Muscle of leg (tissue), 3 donors: ENCODE measurements at regions not wholly inside any gene's neighbourhood (a gene's known extent, or its start where the extent isn't known, plus 50 kb on each side); places are given as distances from the start of the nearest gene placed in this dataset.

Source experiments
- DNase-seq: peaks from one replicate; pipeline ENCODE4 v3.0.0; 2013
- H3K27ac ChIP-seq: one replicate; pipeline ENCODE4 v1.5.1; 2013; ENCODE audit warnings: mild to moderate bottlenecking, low read length, control low read depth
- H3K27me3 ChIP-seq: one replicate; pipeline ENCODE4 v1.6.1; 2013; ENCODE audit warnings: low read length; ENCODE audit not compliant: control insufficient read depth, insufficient read depth
- H3K36me3 ChIP-seq: one replicate; pipeline ENCODE4 v1.6.1; 2013; ENCODE audit warnings: low read length; ENCODE audit not compliant: control insufficient read depth, insufficient read depth
- H3K4me1 ChIP-seq: one replicate; pipeline ENCODE4 v1.6.1; 2013; ENCODE audit warnings: low read length; ENCODE audit not compliant: control insufficient read depth, insufficient read depth
- H3K4me3 ChIP-seq: one replicate; pipeline ENCODE4 v1.5.1; 2013; ENCODE audit warnings: low read length, control low read depth
- H3K9me3 ChIP-seq: replicated peaks from 2 replicates; pipeline ENCODE4 v1.6.1; 2013; ENCODE audit warnings: low read depth, low read length; ENCODE audit not compliant: control insufficient read depth
- WGBS: methylation state at CpG from one replicate; pipeline ENCODE4 v1.1.5; 2013; ENCODE audit warnings: missing lambda C conversion rate; ENCODE audit not compliant: insufficient coverage; 5-methylcytosine and 5-hydroxymethylcytosine counted together

- Histone ChIP-seq H3K4me1 (no peaks in the 10 kb centered on the region), H3K27me3 (no peaks in the 10 kb centered on the region), H3K36me3 (no peaks in the 10 kb centered on the region), H3K9me3 (no peaks in the 10 kb centered on the region), H3K4me3 (no peak overlapping the region), H3K27ac (no peak overlapping the region)
- no peak for DNase-seq
- no CpG with 5 or more reads among the region's 2 CpGs for WGBS
Measured at GRCh38 chr10:20474064-20474463, 423.0 kb downstream of the NEBL start.

- H3K36me3 ChIP-seq, result no peaks in the 10 kb centered on the region
- peak; percentile 88 for DNase-seq
- WGBS, result no CpG with 5 or more reads among the region's 5 CpGs
- H3K9me3 ChIP-seq, result no peaks in the 10 kb centered on the region
- no peaks in the 10 kb centered on the region for H3K27me3 ChIP-seq
- H3K4me3 ChIP-seq, result no peak overlapping the region
- no peaks in the 10 kb centered on the region for H3K4me1 ChIP-seq
- H3K27ac ChIP-seq, result peak overlapping the region; percentile 69
Measured at GRCh38 chr10:20473023-20473760, 423.9 kb downstream of the NEBL start.

- Histone ChIP-seq H3K4me3 (no peak overlapping the region), H3K9me3 (peaks cover 2% of the 10 kb centered on the region)
- DNase-seq, result no peak
Measured at GRCh38 chr10:20466731-20467130, 430.4 kb downstream of the NEBL start.

GRCh38 chr10:20457649-20458048, 439.5 kb downstream of the NEBL start:
- 22% methylated on average over 1 of the region's 2 CpGs for WGBS
- H3K4me3 ChIP-seq, result no peak overlapping the region

More at GRCh38 chr10:20466731-20467130, 430.4 kb downstream of the NEBL start:
- Histone ChIP-seq H3K27ac (no peak overlapping the region), H3K4me1 (no peaks in the 10 kb centered on the region), H3K36me3 (no peaks in the 10 kb centered on the region), H3K27me3 (no peaks in the 10 kb centered on the region)

GRCh38 chr10:20455774-20456173, 441.3 kb downstream of the NEBL start:
- no CpG with 5 or more reads among the region's 4 CpGs for WGBS
- Histone ChIP-seq H3K4me3 (no peak overlapping the region), H3K27ac (no peak overlapping the region), H3K36me3 (no peaks in the 10 kb centered on the region), H3K27me3 (no peaks in the 10 kb centered on the region), H3K9me3 (no peaks in the 10 kb centered on the region), H3K4me1 (no peaks in the 10 kb centered on the region)
- DNase-seq, result no peak

More at GRCh38 chr10:20457649-20458048, 439.5 kb downstream of the NEBL start:
- DNase-seq, result no peak
- no peaks in the 10 kb centered on the region for H3K9me3 ChIP-seq
- no peak overlapping the region for H3K27ac ChIP-seq
- H3K4me1 ChIP-seq, result no peaks in the 10 kb centered on the region
- no peaks in the 10 kb centered on the region for H3K27me3 ChIP-seq
- no peaks in the 10 kb centered on the region for H3K36me3 ChIP-seq

GRCh38 chr10:20454331-20454730, 442.8 kb downstream of the NEBL start:
- no CpG with 5 or more reads among the region's 5 CpGs for WGBS
- Histone ChIP-seq H3K9me3 (no peaks in the 10 kb centered on the region), H3K27ac (no peak overlapping the region)

GRCh38 chr10:20446561-20447193, 450.4 kb downstream of the NEBL start:
- H3K27me3 ChIP-seq, result no peaks in the 10 kb centered on the region
- no peaks in the 10 kb centered on the region for H3K9me3 ChIP-seq
- no peaks in the 10 kb centered on the region for H3K4me1 ChIP-seq
- no peak overlapping the region for H3K27ac ChIP-seq
- H3K4me3 ChIP-seq, result no peak overlapping the region
- DNase-seq, result peak; percentile 80
- no peaks in the 10 kb centered on the region for H3K36me3 ChIP-seq

More at GRCh38 chr10:20454331-20454730, 442.8 kb downstream of the NEBL start:
- no peaks in the 10 kb centered on the region for H3K36me3 ChIP-seq
- H3K4me1 ChIP-seq, result no peaks in the 10 kb centered on the region
- no peak overlapping the region for H3K4me3 ChIP-seq
- no peaks in the 10 kb centered on the region for H3K27me3 ChIP-seq
- DNase-seq, result no peak

GRCh38 chr10:20443094-20443493, 454.0 kb downstream of the NEBL start:
- Histone ChIP-seq H3K36me3 (no peaks in the 10 kb centered on the region), H3K27ac (no peak overlapping the region), H3K4me1 (no peaks in the 10 kb centered on the region), H3K27me3 (no peaks in the 10 kb centered on the region), H3K4me3 (no peak overlapping the region), H3K9me3 (no peaks in the 10 kb centered on the region)
- DNase-seq, result no peak

DNA sequence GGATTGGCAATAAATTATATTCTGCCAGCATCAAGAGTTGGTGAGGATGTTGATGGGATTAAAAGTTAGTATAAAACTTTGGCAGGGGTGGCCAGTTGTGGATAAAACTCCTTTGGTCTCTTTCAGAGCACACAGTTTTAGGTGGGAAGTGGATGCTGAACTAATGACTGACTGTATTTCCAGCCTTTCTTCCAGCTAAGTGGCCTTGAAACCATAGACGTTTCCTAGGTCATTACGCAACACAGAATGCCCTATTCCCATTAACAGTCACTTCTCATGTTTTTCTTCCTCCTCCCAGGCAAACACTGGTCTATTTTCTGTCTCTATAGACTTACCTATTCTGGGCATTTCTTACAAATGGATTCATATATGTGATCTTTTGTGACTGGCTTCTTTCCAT, 467.4 kb downstream of the NEBL start:
- DNase-seq, result no peak
- Histone ChIP-seq H3K27ac (no peak overlapping the region), H3K36me3 (no peaks in the 10 kb centered on the region), H3K9me3 (peaks cover 10% of the 10 kb centered on the region), H3K4me1 (no peaks in the 10 kb centered on the region), H3K4me3 (no peak overlapping the region), H3K27me3 (no peaks in the 10 kb centered on the region)
- no CpG with 5 or more reads among the region's 2 CpGs for WGBS

DNA sequence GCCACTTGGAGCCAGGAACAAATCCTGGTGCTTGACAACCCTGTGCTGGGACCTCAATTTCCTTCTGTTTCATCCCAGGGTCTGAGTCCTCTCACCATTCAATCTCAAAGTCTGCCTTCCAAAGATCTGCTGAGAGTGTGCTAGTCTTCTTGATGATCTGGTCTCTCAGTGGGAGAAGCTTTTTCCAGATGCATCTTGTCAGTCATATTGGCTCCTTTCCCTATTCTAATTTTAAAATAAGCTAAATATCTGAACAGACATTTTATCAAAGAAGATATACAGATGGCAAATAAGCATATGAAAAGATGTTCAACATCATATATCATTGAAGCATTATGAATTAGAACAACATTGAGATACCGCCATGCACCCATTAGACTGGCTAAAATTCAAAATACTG, 469.3 kb downstream of the NEBL start:
- no peak overlapping the region for H3K4me3 ChIP-seq
- H3K27me3 ChIP-seq, result no peaks in the 10 kb centered on the region
- no peak for DNase-seq
- H3K27ac ChIP-seq, result no peak overlapping the region
- no peaks in the 10 kb centered on the region for H3K4me1 ChIP-seq
- WGBS, result no CpG with 5 or more reads among the region's 1 CpG
- peaks cover 10% of the 10 kb centered on the region for H3K9me3 ChIP-seq
- no peaks in the 10 kb centered on the region for H3K36me3 ChIP-seq
